OCI-LY3 (cell line): ENCODE measurements at regions not wholly inside any gene's neighbourhood (a gene's known extent, or its start where the extent isn't known, plus 50 kb on each side); places are given as distances from the start of the nearest gene placed in this dataset.

Source experiments
- H2AFZ ChIP-seq: fragments of 200-600, 300-600 bp; shearing (Covaris generic); 2 replicates; pipeline ENCODE4 v1.6.0; 2014; ENCODE audit warnings: antibody characterized with exemption, low read depth, low read length
- H3K27ac ChIP-seq: fragments of 200-600, 300-600 bp; sonication (generic); 2 replicates; pipeline ENCODE4 v1.5.1; 2014; ENCODE audit warnings: mild to moderate bottlenecking, low read length, moderate library complexity, mixed read lengths
- H3K27me3 ChIP-seq: fragments of 200-600, 300-600 bp; sonication (generic); 2 replicates; pipeline ENCODE4 v1.6.1; 2014; ENCODE audit warnings: low read depth, low read length, mixed read lengths
- H3K36me3 ChIP-seq: fragments of 200-600, 300-600 bp; sonication (generic); replicated peaks from 2 replicates; pipeline ENCODE3; 2014; ENCODE audit warnings: low read depth, low read length, mixed read lengths
- H3K4me1 ChIP-seq: fragments of 300-600, 200-600 bp; sonication (generic); 2 replicates; pipeline ENCODE4 v1.6.1; 2014; ENCODE audit warnings: low read length, mixed read lengths
- H3K4me2 ChIP-seq: fragments of 200-600, 300-600 bp; sonication (generic); 2 replicates; pipeline ENCODE4 v1.6.1; 2014; ENCODE audit warnings: low read length, mixed read lengths
- H3K4me3 ChIP-seq: fragments of 300-600, 200-600 bp; sonication (generic); 2 replicates; pipeline ENCODE4 v1.5.1; 2014; ENCODE audit warnings: antibody characterized with exemption, mild to moderate bottlenecking, low read length, moderate library complexity
- H3K79me2 ChIP-seq: fragments of 300-600, 200-600 bp; shearing (Covaris generic); 2 replicates; pipeline ENCODE4 v1.6.1; 2014; ENCODE audit warnings: mild to moderate bottlenecking, low read length, mixed read lengths
- H3K9ac ChIP-seq: fragments of 300-600, 200-600 bp; shearing (Covaris generic); 2 replicates; pipeline ENCODE4 v1.6.0; 2014; ENCODE audit warnings: mild to moderate bottlenecking, low read length, moderate library complexity
- H3K9me3 ChIP-seq: fragments of 200-600, 300-600 bp; shearing (Covaris generic); 2 replicates; pipeline ENCODE4 v1.6.1; 2014; ENCODE audit warnings: low read length, mixed read lengths; ENCODE audit not compliant: insufficient read depth
- H4K20me1 ChIP-seq: fragments of 200-600, 300-600 bp; sonication (generic); 2 replicates; pipeline ENCODE4 v1.6.1; 2016; ENCODE audit warnings: low read length, mixed read lengths; ENCODE audit not compliant: insufficient read depth
- EZH2phosphoT487 ChIP-seq: fragments of 200-600 bp; shearing (Covaris generic); IDR thresholded peaks from 2 replicates; pipeline ENCODE4 v1.6.1; 2018; ENCODE audit warnings: antibody characterized with exemption, mixed run types, low read depth
- TF ChIP-seq, protein P1 (sequence below): fragments of 200-600, 300-600 bp; sonication (generic); IDR thresholded peaks from 2 replicates; pipeline ENCODE4 v1.5.1; 2014; ENCODE audit warnings: antibody characterized with exemption, low read length, low read depth

DNA sequence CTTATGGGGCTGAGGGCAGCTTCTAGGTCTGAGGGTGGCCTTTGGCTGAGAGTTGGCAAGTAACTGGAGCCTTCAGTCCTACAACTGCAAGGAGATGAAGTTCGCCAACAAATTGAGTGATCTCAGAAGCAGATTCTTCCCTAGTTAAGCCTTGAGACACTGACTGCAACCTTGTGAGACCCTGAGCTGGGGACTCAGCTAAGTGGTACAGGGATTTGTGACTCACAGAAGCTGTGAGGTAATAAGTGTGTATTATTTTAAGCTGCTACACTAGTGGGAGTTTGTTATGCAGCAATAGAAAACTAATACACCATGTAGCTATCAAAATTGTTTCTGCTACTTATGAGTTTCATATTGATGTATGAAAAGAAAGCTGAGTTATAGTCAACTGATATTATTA is 279.2 kb downstream of the PIK3R1 start:
- no peaks in the 10 kb centered on the region for H4K20me1 ChIP-seq
- H3K9ac ChIP-seq: no peak overlapping the region
- no peak overlapping the region for H3K4me3 ChIP-seq
- no peaks in the 10 kb centered on the region for H3K27me3 ChIP-seq
- H3K36me3 ChIP-seq: no peaks in the 10 kb centered on the region
- no peaks in the 10 kb centered on the region for H3K79me2 ChIP-seq
- no peak overlapping the region for H3K4me2 ChIP-seq
- H3K9me3 ChIP-seq: no peaks in the 10 kb centered on the region
- no peaks in the 10 kb centered on the region for H3K4me1 ChIP-seq
- H2AFZ ChIP-seq: no peak overlapping the region
- H3K27ac ChIP-seq: no peak overlapping the region
- TF ChIP-seq EZH2phosphoT487: no peak
- TF ChIP-seq, protein P1, sequence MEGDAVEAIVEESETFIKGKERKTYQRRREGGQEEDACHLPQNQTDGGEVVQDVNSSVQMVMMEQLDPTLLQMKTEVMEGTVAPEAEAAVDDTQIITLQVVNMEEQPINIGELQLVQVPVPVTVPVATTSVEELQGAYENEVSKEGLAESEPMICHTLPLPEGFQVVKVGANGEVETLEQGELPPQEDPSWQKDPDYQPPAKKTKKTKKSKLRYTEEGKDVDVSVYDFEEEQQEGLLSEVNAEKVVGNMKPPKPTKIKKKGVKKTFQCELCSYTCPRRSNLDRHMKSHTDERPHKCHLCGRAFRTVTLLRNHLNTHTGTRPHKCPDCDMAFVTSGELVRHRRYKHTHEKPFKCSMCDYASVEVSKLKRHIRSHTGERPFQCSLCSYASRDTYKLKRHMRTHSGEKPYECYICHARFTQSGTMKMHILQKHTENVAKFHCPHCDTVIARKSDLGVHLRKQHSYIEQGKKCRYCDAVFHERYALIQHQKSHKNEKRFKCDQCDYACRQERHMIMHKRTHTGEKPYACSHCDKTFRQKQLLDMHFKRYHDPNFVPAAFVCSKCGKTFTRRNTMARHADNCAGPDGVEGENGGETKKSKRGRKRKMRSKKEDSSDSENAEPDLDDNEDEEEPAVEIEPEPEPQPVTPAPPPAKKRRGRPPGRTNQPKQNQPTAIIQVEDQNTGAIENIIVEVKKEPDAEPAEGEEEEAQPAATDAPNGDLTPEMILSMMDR: no peak

DNA sequence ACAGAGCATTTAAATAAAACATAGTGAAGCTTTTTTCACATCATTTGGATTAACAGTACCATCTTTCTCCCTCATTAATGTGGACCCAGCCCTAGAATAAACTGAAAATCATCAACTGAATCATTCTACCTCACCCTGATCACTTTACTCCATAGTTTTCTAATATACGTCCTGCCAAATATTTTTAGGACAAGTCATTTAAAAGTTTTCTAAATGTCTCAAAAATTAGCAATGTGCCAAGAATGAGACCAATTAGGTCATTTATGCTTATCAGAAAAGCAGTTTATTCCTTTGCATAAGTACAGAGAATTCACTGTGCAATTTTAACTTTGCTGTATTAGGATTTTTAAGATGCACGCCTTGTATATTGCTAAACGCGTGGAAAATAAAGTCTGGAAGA is 284.4 kb downstream of the PIK3R1 start:
- Histone ChIP-seq H3K4me2 (no peak overlapping the region), H3K79me2 (no peaks in the 10 kb centered on the region), H3K4me1 (no peaks in the 10 kb centered on the region), H3K9me3 (no peaks in the 10 kb centered on the region), H3K36me3 (no peaks in the 10 kb centered on the region), H3K27me3 (no peaks in the 10 kb centered on the region), H3K27ac (no peak overlapping the region), H2AFZ (no peak overlapping the region), H4K20me1 (no peaks in the 10 kb centered on the region), H3K9ac (no peak overlapping the region), H3K4me3 (no peak overlapping the region)
- no peak for TF ChIP-seq EZH2phosphoT487
- TF ChIP-seq, protein P1: no peak

DNA sequence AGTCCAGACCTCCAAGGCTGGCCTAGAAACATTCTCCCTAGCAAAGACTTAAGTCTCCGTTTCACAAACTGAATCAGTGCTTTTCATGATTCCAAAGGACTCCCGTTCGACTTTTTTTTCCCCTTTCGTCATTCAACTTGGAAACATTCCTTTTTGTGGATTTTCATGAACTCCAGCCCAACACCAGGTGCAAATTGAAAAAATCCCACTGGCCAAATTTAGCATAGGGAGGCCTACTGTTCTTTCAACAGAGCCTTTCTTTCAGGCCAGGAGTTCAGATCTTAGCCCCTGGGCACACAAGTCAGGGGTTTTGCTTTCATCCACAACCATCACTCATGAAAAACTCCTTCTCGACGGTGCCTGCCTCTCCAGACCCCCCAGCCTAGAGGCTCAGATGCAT is 285.3 kb downstream of the PIK3R1 start:
- H3K9me3 ChIP-seq: no peaks in the 10 kb centered on the region
- H3K27ac ChIP-seq: no peak overlapping the region
- no peak overlapping the region for H3K4me2 ChIP-seq
- no peaks in the 10 kb centered on the region for H3K4me1 ChIP-seq
- no peaks in the 10 kb centered on the region for H4K20me1 ChIP-seq
- TF ChIP-seq, protein P1: no peak
- TF ChIP-seq EZH2phosphoT487: no peak
- H3K79me2 ChIP-seq: no peaks in the 10 kb centered on the region
- no peak overlapping the region for H3K4me3 ChIP-seq
- H3K9ac ChIP-seq: no peak overlapping the region
- no peaks in the 10 kb centered on the region for H3K27me3 ChIP-seq
- no peaks in the 10 kb centered on the region for H3K36me3 ChIP-seq
- H2AFZ ChIP-seq: no peak overlapping the region

DNA sequence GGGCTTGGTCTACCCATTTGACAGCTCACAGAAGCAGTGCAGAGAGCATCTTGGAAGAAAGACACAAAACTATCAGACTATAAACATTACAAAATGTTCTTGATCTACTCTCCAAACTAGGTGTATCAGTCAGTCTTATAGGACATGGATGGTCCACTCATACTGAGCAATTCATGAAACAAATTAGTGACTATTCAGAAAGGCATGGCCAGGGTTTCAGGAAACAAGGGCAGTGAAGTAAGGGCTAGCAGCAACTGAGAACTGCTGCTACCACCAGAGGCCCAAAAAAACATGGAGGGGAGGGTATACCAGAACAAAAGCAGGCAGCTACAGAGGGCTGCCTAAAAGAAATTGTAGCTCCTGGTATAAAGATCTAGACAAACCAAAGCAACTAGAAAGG is 287.0 kb downstream of the PIK3R1 start:
- Histone ChIP-seq H3K79me2 (no peaks in the 10 kb centered on the region), H3K4me3 (no peak overlapping the region), H3K9me3 (no peaks in the 10 kb centered on the region), H3K9ac (no peak overlapping the region), H3K27ac (no peak overlapping the region), H2AFZ (no peak overlapping the region), H3K27me3 (no peaks in the 10 kb centered on the region), H3K4me1 (no peaks in the 10 kb centered on the region), H3K36me3 (no peaks in the 10 kb centered on the region), H3K4me2 (no peak overlapping the region), H4K20me1 (no peaks in the 10 kb centered on the region)
- no peak for TF ChIP-seq EZH2phosphoT487
- TF ChIP-seq, protein P1: no peak
